PC-9 (cell line): ENCODE measurements at regions not wholly inside any gene's neighbourhood (a gene's known extent, or its start where the extent isn't known, plus 50 kb on each side); places are given as distances from the start of the nearest gene placed in this dataset.
"Not testable (repeated sequence)": the region's sequence is repeated elsewhere in the genome, so short reads cannot be mapped to it uniquely, and the experiment has no call there.

Experiments
- BruUV-seq: library from RNA; stranded (reverse); fragments of 400-500 nt; replicated peaks from 2 replicates; lab custom pipeline; 2021; lab: Mats Ljungman, UMichigan
- CTCF ChIA-PET: fragments of 300-600 bp; sonication (Branson Sonifier 250); formaldehyde crosslinking; loops from one replicate; lab custom pipeline; 2022; ENCODE audit warnings: antibody characterized with exemption; lab: Charles Lee
- POLR2A ChIA-PET: fragments of 300-600 bp; sonication (Branson Sonifier 250); formaldehyde crosslinking; loops from one replicate; lab custom pipeline; 2022; ENCODE audit warnings: antibody characterized with exemption; ENCODE audit not compliant: unreplicated experiment; lab: Charles Lee
- DNase-seq, 2 experiments: peaks; one replicate each; pipeline versions ENCODE4 v3.0.0 to v3.0.0-alpha.2; 2015 to 2022; ENCODE audit warnings: mixed read lengths in 1 of 2
- H2AFZ ChIP-seq: fragments of 200-600 bp; sonication (generic); 2 replicates; pipeline ENCODE4 v1.8.1; 2017; ENCODE audit warnings: antibody characterized with exemption
- H3F3A ChIP-seq: fragments of 200-600 bp; sonication (generic); 2 replicates; pipeline ENCODE4 v1.8.1; 2017; ENCODE audit warnings: antibody characterized with exemption, mild to moderate bottlenecking, low read depth; ENCODE audit not compliant: insufficient read depth
- H3K27ac ChIP-seq: fragments of 200-600 bp; sonication (generic); 2 replicates; pipeline ENCODE4 v1.6.1; 2016; ENCODE audit warnings: mixed run types
- H3K27me3 ChIP-seq: fragments of 200-600 bp; sonication (generic); 2 replicates; pipeline ENCODE4 v1.6.1; 2016; ENCODE audit warnings: low read depth, mixed run types; ENCODE audit not compliant: insufficient read depth
- H3K36me3 ChIP-seq: fragments of 200-600 bp; sonication (generic); 2 replicates; pipeline ENCODE4 v1.6.1; 2016; ENCODE audit warnings: low read depth, mixed run types
- H3K4me1 ChIP-seq: fragments of 200-600 bp; sonication (generic); replicated peaks from 2 replicates; pipeline ENCODE4 v1.6.1; 2016; ENCODE audit warnings: mixed run types; ENCODE audit not compliant: insufficient read depth
- H3K4me2 ChIP-seq: fragments of 200-600 bp; sonication (generic); 2 replicates; pipeline ENCODE4 v1.6.1; 2017; ENCODE audit warnings: mixed run types
- H3K4me3 ChIP-seq: fragments of 200-600 bp; sonication (generic); 2 replicates; pipeline ENCODE4 v1.6.1; 2016; ENCODE audit warnings: mixed run types
- H3K79me2 ChIP-seq: fragments of 200-600 bp; sonication (generic); 2 replicates; pipeline ENCODE4 v1.6.1; 2017; ENCODE audit warnings: low read depth, mixed run types
- H3K9me2 ChIP-seq: fragments of 200-600 bp; sonication (generic); 2 replicates; pipeline ENCODE4 v1.8.1; 2017; ENCODE audit warnings: mild to moderate bottlenecking; ENCODE audit not compliant: insufficient read depth
- H3K9me3 ChIP-seq: fragments of 200-600 bp; sonication (generic); 2 replicates; pipeline ENCODE4 v1.8.1; 2016; ENCODE audit warnings: low read depth; ENCODE audit not compliant: insufficient read depth
- H4K20me1 ChIP-seq: fragments of 200-600 bp; sonication (generic); 2 replicates; pipeline ENCODE4 v1.8.1; 2017; ENCODE audit not compliant: insufficient read depth
- EZH2 ChIP-seq: fragments of 200-600 bp; sonication (generic); IDR thresholded peaks from 2 replicates; pipeline ENCODE4 v1.8.0; 2017; ENCODE audit warnings: antibody characterized with exemption, low read depth
- intact Hi-C: fragments of 100-400 bp; cut with micrococcal nuclease; formaldehyde crosslinking; loops from one replicate; pipeline ENCODE4 v1.10.0; 2022; ENCODE audit not compliant: unreplicated experiment
- TF ChIP-seq, protein P1 (sequence below): fragments of 200-600 bp; sonication (generic); conservative IDR thresholded peaks from 2 replicates; pipeline ENCODE4 v1.6.1; 2017; ENCODE audit warnings: mixed run types, antibody characterized with exemption, mild to moderate bottlenecking, moderate library complexity

DNA sequence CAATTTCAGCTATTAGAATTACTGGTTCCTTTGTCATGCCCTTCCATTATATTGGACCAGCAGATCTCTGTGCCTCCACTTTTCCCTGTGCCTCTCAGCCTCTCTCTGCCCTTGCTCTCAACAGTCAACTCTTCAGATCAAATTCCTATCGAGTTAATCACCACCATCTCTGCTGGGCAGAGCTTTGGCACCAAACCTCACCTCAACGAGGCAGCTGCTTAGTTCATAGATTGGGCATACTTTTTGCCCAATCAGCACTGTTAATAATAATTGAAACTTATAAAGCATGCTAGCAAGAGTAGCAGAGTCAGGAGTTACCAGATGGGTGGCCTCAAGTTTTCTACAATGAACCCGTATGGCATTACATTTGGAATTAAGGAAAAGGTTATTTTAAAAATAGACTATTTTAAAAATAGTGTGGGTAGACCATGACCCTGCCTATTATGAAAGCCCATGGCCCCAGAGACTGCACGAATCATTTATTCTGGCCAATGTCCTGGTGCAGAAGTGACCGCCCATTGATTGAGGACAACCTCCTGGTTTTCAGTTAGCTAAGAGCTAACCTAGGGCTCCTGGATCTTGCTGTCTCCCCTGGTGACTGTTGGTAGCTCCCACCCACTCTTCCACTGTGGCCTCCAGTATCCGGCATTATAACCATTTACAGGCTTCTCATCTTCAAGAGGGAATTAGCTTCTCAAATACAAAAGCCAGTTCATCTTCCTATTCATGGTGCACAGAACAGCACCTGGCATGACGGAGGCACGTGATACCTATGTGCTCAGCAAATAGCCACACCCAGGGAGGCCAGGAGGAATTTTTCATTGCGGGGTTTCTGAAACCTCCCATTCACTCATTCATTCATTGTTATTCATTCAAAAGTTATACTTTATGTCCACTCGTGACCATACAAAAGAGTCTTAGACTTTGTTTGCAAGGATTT lies 265.4 kb downstream of the INHBA start:
- intact Hi-C loops = loop anchor here (5.0 to 10.0 kb wide), 2 partner anchors 145 to 393 kb away; no protein-coding TSS in a partner anchor
- DNase-seq = peak; percentile 33 to 48
- ChIA-PET CTCF (no interaction called here), POLR2A (interaction anchor here (0.7 kb wide), 1 partner anchor 181 kb away, joined by 3 read pairs; no protein-coding TSS in a partner anchor)
- Histone ChIP-seq H3F3A (no peaks in the 10 kb centered on the region), H3K9me3 (peaks cover 4% of the 10 kb centered on the region; the same call in 1 of the 2 replicates), H3K4me1 (0 out of 2 replicates have a peak, but pooled peaks cover 4% of the 10 kb centered on the region), H3K27ac (no peak overlapping the region), H3K27me3 (no peaks in the 10 kb centered on the region), H3K9me2 (no peaks in the 10 kb centered on the region), H3K4me3 (no peak overlapping the region), H4K20me1 (no peaks in the 10 kb centered on the region), H3K36me3 (no peaks in the 10 kb centered on the region), H3K79me2 (no peaks in the 10 kb centered on the region), H2AFZ (no peak overlapping the region), H3K4me2 (no peak overlapping the region)
- TF ChIP-seq, protein P1, sequence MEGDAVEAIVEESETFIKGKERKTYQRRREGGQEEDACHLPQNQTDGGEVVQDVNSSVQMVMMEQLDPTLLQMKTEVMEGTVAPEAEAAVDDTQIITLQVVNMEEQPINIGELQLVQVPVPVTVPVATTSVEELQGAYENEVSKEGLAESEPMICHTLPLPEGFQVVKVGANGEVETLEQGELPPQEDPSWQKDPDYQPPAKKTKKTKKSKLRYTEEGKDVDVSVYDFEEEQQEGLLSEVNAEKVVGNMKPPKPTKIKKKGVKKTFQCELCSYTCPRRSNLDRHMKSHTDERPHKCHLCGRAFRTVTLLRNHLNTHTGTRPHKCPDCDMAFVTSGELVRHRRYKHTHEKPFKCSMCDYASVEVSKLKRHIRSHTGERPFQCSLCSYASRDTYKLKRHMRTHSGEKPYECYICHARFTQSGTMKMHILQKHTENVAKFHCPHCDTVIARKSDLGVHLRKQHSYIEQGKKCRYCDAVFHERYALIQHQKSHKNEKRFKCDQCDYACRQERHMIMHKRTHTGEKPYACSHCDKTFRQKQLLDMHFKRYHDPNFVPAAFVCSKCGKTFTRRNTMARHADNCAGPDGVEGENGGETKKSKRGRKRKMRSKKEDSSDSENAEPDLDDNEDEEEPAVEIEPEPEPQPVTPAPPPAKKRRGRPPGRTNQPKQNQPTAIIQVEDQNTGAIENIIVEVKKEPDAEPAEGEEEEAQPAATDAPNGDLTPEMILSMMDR = no peak
- TF ChIP-seq EZH2 = no peak
- no TSS peak for BruUV-seq

DNA sequence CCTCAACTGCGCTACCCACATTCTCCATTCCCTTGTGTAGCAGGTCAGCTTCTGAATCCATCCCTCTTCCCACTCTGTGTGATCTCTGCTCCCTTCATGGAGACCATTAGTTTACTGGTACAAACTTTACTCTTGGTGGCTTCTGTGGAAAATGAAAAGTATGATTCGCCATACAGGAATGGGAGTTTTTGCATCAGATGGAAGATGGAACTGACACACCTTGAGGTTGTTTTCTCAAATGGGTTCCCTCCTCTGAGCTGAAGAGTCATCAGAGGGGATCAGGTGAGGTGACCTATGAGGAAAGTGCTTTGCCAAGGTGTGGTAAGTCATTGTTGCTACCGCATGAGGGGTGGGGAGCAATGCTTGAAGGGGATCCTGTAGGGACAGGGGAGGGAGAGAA lies 266.8 kb downstream of the INHBA start:
- Histone ChIP-seq H3K27ac (no peak overlapping the region), H3F3A (no peaks in the 10 kb centered on the region), H3K4me2 (no peak overlapping the region), H2AFZ (no peak overlapping the region), H3K9me3 (peaks cover 10% of the 10 kb centered on the region; the same call in 1 of the 2 replicates), H3K9me2 (no peaks in the 10 kb centered on the region), H3K36me3 (no peaks in the 10 kb centered on the region), H3K27me3 (no peaks in the 10 kb centered on the region), H3K4me3 (no peak overlapping the region), H4K20me1 (no peaks in the 10 kb centered on the region), H3K79me2 (no peaks in the 10 kb centered on the region), H3K4me1 (0 out of 2 replicates have a peak, but pooled peaks cover 4% of the 10 kb centered on the region)
- peak in 1 of 2 experiments; percentile 43 for DNase-seq
- CTCF ChIA-PET = no interaction called here
- no peak for TF ChIP-seq EZH2
- TF ChIP-seq, protein P1 = no peak
- intact Hi-C loops = loop anchor here (5.0 to 10.0 kb wide), 2 partner anchors 146 to 391 kb away; no protein-coding TSS in a partner anchor
- BruUV-seq = no TSS peak
- POLR2A ChIA-PET = no interaction called here

DNA sequence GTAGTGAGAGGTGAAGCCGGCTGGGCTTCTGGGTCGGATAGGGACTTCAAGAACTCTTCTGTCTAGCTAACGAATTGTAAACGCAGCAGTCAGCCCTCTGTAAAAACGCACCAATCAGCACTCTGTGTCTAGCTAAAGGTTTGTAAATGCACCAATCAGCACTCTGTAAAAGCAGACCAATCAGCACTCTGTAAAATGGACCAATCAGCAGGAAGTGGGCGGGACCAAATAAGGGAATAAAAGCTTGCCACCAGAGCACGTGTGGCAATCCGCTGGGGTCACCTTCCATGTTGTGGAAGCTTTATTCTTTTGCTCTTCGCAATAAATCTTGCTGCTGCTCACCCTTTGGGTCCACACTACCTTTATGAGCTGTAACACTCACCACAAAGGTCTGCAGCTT lies 267.9 kb downstream of the INHBA start:
- H3K4me2 ChIP-seq, H3K9me2 ChIP-seq, H3K4me1 ChIP-seq, POLR2A ChIA-PET, H3K27ac ChIP-seq, H3K36me3 ChIP-seq, CTCF ChIA-PET, BruUV-seq, DNase-seq, H3K79me2 ChIP-seq, H3K4me3 ChIP-seq, H4K20me1 ChIP-seq, H3K27me3 ChIP-seq, H3F3A ChIP-seq, H2AFZ ChIP-seq: not testable (repeated sequence)
- intact Hi-C loops = loop anchor here (5.0 to 10.0 kb wide), 2 partner anchors 147 to 390 kb away; no protein-coding TSS in a partner anchor
- peaks cover 17% of the 10 kb centered on the region for H3K9me3 ChIP-seq
